ENCODE measurements at regions not wholly inside any gene's neighbourhood (a gene's known extent, or its start where the extent isn't known, plus 50 kb on each side); places are given as distances from the start of the nearest gene placed in this dataset.

- WGBS, 2 donors = 56 to 58% methylated on average over 2 of the region's 2 CpGs
- Histone ChIP-seq H3K27me3 (ENCODE audit: control insufficient read depth in 1 of 2, insufficient read depth in 2 of 2, low read length in 2 of 2) (no peaks in the 10 kb centered on the region), H3K4me1 (ENCODE audit: control insufficient read depth in 2 of 2, insufficient read depth in 2 of 2, low read length in 1 of 2) (no peaks in the 10 kb centered on the region), H3K36me3 (ENCODE audit: control insufficient read depth in 2 of 2, insufficient read depth in 2 of 2, low read length in 1 of 2) (no peaks in the 10 kb centered on the region), H3K27ac (ENCODE audit: low read depth in 2 of 2, low read length in 1 of 2) (no peak overlapping the region), H3K9me3 (ENCODE audit: control insufficient read depth in 2 of 2, insufficient read depth in 1 of 2, low read depth in 1 of 2, low read length in 1 of 2) (no peaks in the 10 kb centered on the region), H3K4me3 (ENCODE audit: low read depth in 1 of 2, low read length in 2 of 2) (no peak overlapping the region)
Measured at GRCh38 chr18:47549021-47549540, 297.6 kb upstream of the SKOR2 start.

GRCh38 chr18:47547539-47548202, 296.2 kb upstream of the SKOR2 start:
- H3K27me3 ChIP-seq (ENCODE audit: control insufficient read depth in 1 of 2, insufficient read depth in 2 of 2, low read length in 2 of 2) = no peaks in the 10 kb centered on the region
- H3K9me3 ChIP-seq (ENCODE audit: control insufficient read depth in 2 of 2, insufficient read depth in 1 of 2, low read depth in 1 of 2, low read length in 1 of 2) = no peaks in the 10 kb centered on the region
- H3K4me1 ChIP-seq (ENCODE audit: control insufficient read depth in 2 of 2, insufficient read depth in 2 of 2, low read length in 1 of 2) = no peaks in the 10 kb centered on the region
- H3K36me3 ChIP-seq (ENCODE audit: control insufficient read depth in 2 of 2, insufficient read depth in 2 of 2, low read length in 1 of 2) = no peaks in the 10 kb centered on the region
- 79 to 81% methylated on average over 6 of the region's 6 CpGs for WGBS, 2 donors
- no peak overlapping the region for H3K27ac ChIP-seq (ENCODE audit: low read depth in 2 of 2, low read length in 1 of 2)
- H3K4me3 ChIP-seq (ENCODE audit: low read depth in 1 of 2, low read length in 2 of 2) = no peak overlapping the region

GRCh38 chr18:47545613-47546012, 294.2 kb upstream of the SKOR2 start:
- Histone ChIP-seq H3K27me3 (ENCODE audit: control insufficient read depth in 1 of 2, insufficient read depth in 2 of 2, low read length in 2 of 2) (no peaks in the 10 kb centered on the region), H3K27ac (ENCODE audit: low read depth in 2 of 2, low read length in 1 of 2) (no peak overlapping the region), H3K4me1 (ENCODE audit: control insufficient read depth in 2 of 2, insufficient read depth in 2 of 2, low read length in 1 of 2) (no peaks in the 10 kb centered on the region), H3K9me3 (ENCODE audit: control insufficient read depth in 2 of 2, insufficient read depth in 1 of 2, low read depth in 1 of 2, low read length in 1 of 2) (no peaks in the 10 kb centered on the region), H3K4me3 (ENCODE audit: low read depth in 1 of 2, low read length in 2 of 2) (no peak overlapping the region), H3K36me3 (ENCODE audit: control insufficient read depth in 2 of 2, insufficient read depth in 2 of 2, low read length in 1 of 2) (no peaks in the 10 kb centered on the region)
- WGBS, 2 donors = 61 to 65% methylated on average over 6 of the region's 6 CpGs

GRCh38 chr18:47543080-47543479, 291.6 kb upstream of the SKOR2 start:
- Histone ChIP-seq H3K36me3 (ENCODE audit: control insufficient read depth in 2 of 2, insufficient read depth in 2 of 2, low read length in 1 of 2) (no peaks in the 10 kb centered on the region), H3K27me3 (ENCODE audit: control insufficient read depth in 1 of 2, insufficient read depth in 2 of 2, low read length in 2 of 2) (no peaks in the 10 kb centered on the region), H3K4me1 (ENCODE audit: control insufficient read depth in 2 of 2, insufficient read depth in 2 of 2, low read length in 1 of 2) (no peaks in the 10 kb centered on the region), H3K27ac (ENCODE audit: low read depth in 2 of 2, low read length in 1 of 2) (no peak overlapping the region), H3K4me3 (ENCODE audit: low read depth in 1 of 2, low read length in 2 of 2) (no peak overlapping the region), H3K9me3 (ENCODE audit: control insufficient read depth in 2 of 2, insufficient read depth in 1 of 2, low read depth in 1 of 2, low read length in 1 of 2) (no peaks in the 10 kb centered on the region)
- WGBS, 2 donors = 71 to 74% methylated on average over 3 of the region's 3 CpGs

- H3K27me3 ChIP-seq (ENCODE audit: control insufficient read depth in 1 of 2, insufficient read depth in 2 of 2, low read length in 2 of 2) = no peaks in the 10 kb centered on the region
- H3K9me3 ChIP-seq (ENCODE audit: control insufficient read depth in 2 of 2, insufficient read depth in 1 of 2, low read depth in 1 of 2, low read length in 1 of 2) = no peaks in the 10 kb centered on the region
- no peak overlapping the region for H3K4me3 ChIP-seq (ENCODE audit: low read depth in 1 of 2, low read length in 2 of 2)
- H3K4me1 ChIP-seq (ENCODE audit: control insufficient read depth in 2 of 2, insufficient read depth in 2 of 2, low read length in 1 of 2) = no peaks in the 10 kb centered on the region
- no peak overlapping the region for H3K27ac ChIP-seq (ENCODE audit: low read depth in 2 of 2, low read length in 1 of 2)
- no peaks in the 10 kb centered on the region for H3K36me3 ChIP-seq (ENCODE audit: control insufficient read depth in 2 of 2, insufficient read depth in 2 of 2, low read length in 1 of 2)
- 53 to 67% methylated on average over 2 of the region's 2 CpGs for WGBS, 2 donors
Measured at GRCh38 chr18:47542551-47542950, 291.1 kb upstream of the SKOR2 start.

GRCh38 chr18:47531717-47532116, 280.3 kb upstream of the SKOR2 start:
- Histone ChIP-seq H3K36me3 (ENCODE audit: control insufficient read depth in 2 of 2, insufficient read depth in 2 of 2, low read length in 1 of 2) (no peaks in the 10 kb centered on the region), H3K9me3 (ENCODE audit: control insufficient read depth in 2 of 2, insufficient read depth in 1 of 2, low read depth in 1 of 2, low read length in 1 of 2) (no peaks in the 10 kb centered on the region), H3K4me1 (ENCODE audit: control insufficient read depth in 2 of 2, insufficient read depth in 2 of 2, low read length in 1 of 2) (peaks cover 0 to 4% of the 10 kb centered on the region in 2 donors), H3K27me3 (ENCODE audit: control insufficient read depth in 1 of 2, insufficient read depth in 2 of 2, low read length in 2 of 2) (peaks cover 0 to 3% of the 10 kb centered on the region in 2 donors), H3K4me3 (ENCODE audit: low read depth in 1 of 2, low read length in 2 of 2) (no peak overlapping the region), H3K27ac (ENCODE audit: low read depth in 2 of 2, low read length in 1 of 2) (no peak overlapping the region)
- 8 to 16% methylated on average over 27 of the region's 27 CpGs for WGBS, 2 donors

- no peak overlapping the region for H3K27ac ChIP-seq (ENCODE audit: low read depth in 2 of 2, low read length in 1 of 2)
- H3K27me3 ChIP-seq (ENCODE audit: control insufficient read depth in 1 of 2, insufficient read depth in 2 of 2, low read length in 2 of 2) = peaks cover 0 to 3% of the 10 kb centered on the region in 2 donors
- no peak overlapping the region for H3K4me3 ChIP-seq (ENCODE audit: low read depth in 1 of 2, low read length in 2 of 2)
- H3K4me1 ChIP-seq (ENCODE audit: control insufficient read depth in 2 of 2, insufficient read depth in 2 of 2, low read length in 1 of 2) = peaks cover 0 to 4% of the 10 kb centered on the region in 2 donors
- no peaks in the 10 kb centered on the region for H3K36me3 ChIP-seq (ENCODE audit: control insufficient read depth in 2 of 2, insufficient read depth in 2 of 2, low read length in 1 of 2)
- WGBS, 2 donors = 73 to 89% methylated on average over 3 of the region's 3 CpGs
- no peaks in the 10 kb centered on the region for H3K9me3 ChIP-seq (ENCODE audit: control insufficient read depth in 2 of 2, insufficient read depth in 1 of 2, low read depth in 1 of 2, low read length in 1 of 2)
Measured at GRCh38 chr18:47530695-47531094, 279.2 kb upstream of the SKOR2 start.

GRCh38 chr18:47528343-47528742, 276.9 kb upstream of the SKOR2 start:
- no peaks in the 10 kb centered on the region for H3K9me3 ChIP-seq (ENCODE audit: control insufficient read depth in 2 of 2, insufficient read depth in 1 of 2, low read depth in 1 of 2, low read length in 1 of 2)
- no peak overlapping the region for H3K27ac ChIP-seq (ENCODE audit: low read depth in 2 of 2, low read length in 1 of 2)
- WGBS, 2 donors = 66 to 71% methylated on average over 1 of the region's 1 CpG
- H3K36me3 ChIP-seq (ENCODE audit: control insufficient read depth in 2 of 2, insufficient read depth in 2 of 2, low read length in 1 of 2) = no peaks in the 10 kb centered on the region
- H3K27me3 ChIP-seq (ENCODE audit: control insufficient read depth in 1 of 2, insufficient read depth in 2 of 2, low read length in 2 of 2) = peaks cover 0 to 3% of the 10 kb centered on the region in 2 donors
- H3K4me3 ChIP-seq (ENCODE audit: low read depth in 1 of 2, low read length in 2 of 2) = no peak overlapping the region
- H3K4me1 ChIP-seq (ENCODE audit: control insufficient read depth in 2 of 2, insufficient read depth in 2 of 2, low read length in 1 of 2) = peaks cover 0 to 4% of the 10 kb centered on the region in 2 donors

- Histone ChIP-seq H3K27me3 (ENCODE audit: control insufficient read depth in 1 of 2, insufficient read depth in 2 of 2, low read length in 2 of 2) (no peaks in the 10 kb centered on the region), H3K4me3 (ENCODE audit: low read depth in 1 of 2, low read length in 2 of 2) (no peak overlapping the region), H3K9me3 (ENCODE audit: control insufficient read depth in 2 of 2, insufficient read depth in 1 of 2, low read depth in 1 of 2, low read length in 1 of 2) (no peaks in the 10 kb centered on the region), H3K27ac (ENCODE audit: low read depth in 2 of 2, low read length in 1 of 2) (no peak overlapping the region), H3K4me1 (ENCODE audit: control insufficient read depth in 2 of 2, insufficient read depth in 2 of 2, low read length in 1 of 2) (no peaks in the 10 kb centered on the region), H3K36me3 (ENCODE audit: control insufficient read depth in 2 of 2, insufficient read depth in 2 of 2, low read length in 1 of 2) (no peaks in the 10 kb centered on the region)
- WGBS, 2 donors = 51 to 65% methylated on average over 24 of the region's 24 CpGs
Measured at GRCh38 chr18:47526147-47526546, 274.7 kb upstream of the SKOR2 start.

- no peaks in the 10 kb centered on the region for H3K4me1 ChIP-seq (ENCODE audit: control insufficient read depth in 2 of 2, insufficient read depth in 2 of 2, low read length in 1 of 2)
- H3K4me3 ChIP-seq (ENCODE audit: low read depth in 1 of 2, low read length in 2 of 2) = no peak overlapping the region
- 88 to 91% methylated on average over 2 of the region's 2 CpGs for WGBS, 2 donors
- H3K9me3 ChIP-seq (ENCODE audit: control insufficient read depth in 2 of 2, insufficient read depth in 1 of 2, low read depth in 1 of 2, low read length in 1 of 2) = no peaks in the 10 kb centered on the region
- no peaks in the 10 kb centered on the region for H3K36me3 ChIP-seq (ENCODE audit: control insufficient read depth in 2 of 2, insufficient read depth in 2 of 2, low read length in 1 of 2)
- peaks cover 0 to 4% of the 10 kb centered on the region in 2 donors for H3K27me3 ChIP-seq (ENCODE audit: control insufficient read depth in 1 of 2, insufficient read depth in 2 of 2, low read length in 2 of 2)
- H3K27ac ChIP-seq (ENCODE audit: low read depth in 2 of 2, low read length in 1 of 2) = no peak overlapping the region
Measured at GRCh38 chr18:47522359-47522758, 270.9 kb upstream of the SKOR2 start.

Data from esophagus (tissue), 2 donors.